ENCODE measurements at regions not wholly inside any gene's neighbourhood (a gene's known extent, or its start where the extent isn't known, plus 50 kb on each side); places are given as distances from the start of the nearest gene placed in this dataset.
A peak's percentile ranks its signal among the peaks of the same experiment; 100 is the strongest.
"Not testable (repeated sequence)": the region's sequence is repeated elsewhere in the genome, so short reads cannot be mapped to it uniquely, and the experiment has no call there.

GRCh38 chr19:28463493-28464053 lies 749.4 kb downstream of the UQCRFS1 start:
- DNase-seq, result no peak

GRCh38 chr19:28457620-28458019 lies 755.3 kb downstream of the UQCRFS1 start:
- no peak for DNase-seq

GRCh38 chr19:28456708-28457320 lies 756.1 kb downstream of the UQCRFS1 start:
- no peak for DNase-seq

GRCh38 chr19:28456252-28456651 lies 756.7 kb downstream of the UQCRFS1 start:
- no peak for DNase-seq

GRCh38 chr19:28454083-28454482 lies 758.9 kb downstream of the UQCRFS1 start:
- no peak for DNase-seq

- DNase-seq, result no peak
These were observed 759.5 kb downstream of the UQCRFS1 start for GRCh38 chr19:28453420-28453819.

- no peak for DNase-seq
These were observed 763.1 kb downstream of the UQCRFS1 start for GRCh38 chr19:28449803-28450202.

GRCh38 chr19:28446511-28446910 lies 766.4 kb downstream of the UQCRFS1 start:
- no peak for DNase-seq

- no peak for DNase-seq
These were observed 767.1 kb downstream of the UQCRFS1 start for GRCh38 chr19:28445826-28446225.

GRCh38 chr19:28444362-28444761 lies 768.6 kb downstream of the UQCRFS1 start:
- DNase-seq, result no peak

- DNase-seq, result no peak
These were observed 769.6 kb downstream of the UQCRFS1 start for GRCh38 chr19:28443361-28443760.

- DNase-seq, result no peak
These were observed 775.3 kb downstream of the UQCRFS1 start for GRCh38 chr19:28437390-28438346.

GRCh38 chr19:28436320-28436719 lies 776.6 kb downstream of the UQCRFS1 start:
- DNase-seq, result no peak

- DNase-seq, result peak; percentile 54
These were observed 777.2 kb downstream of the UQCRFS1 start for GRCh38 chr19:28435551-28436271.

- not testable (repeated sequence) for DNase-seq
These were observed 778.2 kb downstream of the UQCRFS1 start for GRCh38 chr19:28434794-28435193.

- DNase-seq, result not testable (repeated sequence)
These were observed 778.6 kb downstream of the UQCRFS1 start for GRCh38 chr19:28434365-28434764.

GRCh38 chr19:28433166-28433565 lies 779.8 kb downstream of the UQCRFS1 start:
- DNase-seq, result not testable (repeated sequence)

- DNase-seq, result no peak
These were observed 782.7 kb downstream of the UQCRFS1 start for GRCh38 chr19:28430214-28430613.

- DNase-seq, result no peak
These were observed 783.6 kb downstream of the UQCRFS1 start for GRCh38 chr19:28429356-28429755.

- no peak for DNase-seq
These were observed 784.1 kb downstream of the UQCRFS1 start for GRCh38 chr19:28428663-28429348.

- no peak for DNase-seq
These were observed 785.4 kb downstream of the UQCRFS1 start for GRCh38 chr19:28427376-28428083.

- no peak for DNase-seq
These were observed 786.2 kb downstream of the UQCRFS1 start for GRCh38 chr19:28426730-28427225.
